Kidney epithelial cell (primary cell): ENCODE measurements at regions not wholly inside any gene's neighbourhood (a gene's known extent, or its start where the extent isn't known, plus 50 kb on each side); places are given as distances from the start of the nearest gene placed in this dataset.

Experiments used
- DNase-seq: peaks from one replicate; pipeline ENCODE4 v3.0.0-alpha.2; 2010; ENCODE audit warnings: low read depth
- H3K27me3 ChIP-seq: 2 replicates; pipeline ENCODE4 v1.6.0; 2011; ENCODE audit warnings: low read length; ENCODE audit not compliant: control insufficient read depth, insufficient read depth
- H3K36me3 ChIP-seq: 2 replicates; pipeline ENCODE4 v1.5.1; 2011; ENCODE audit warnings: low read length; ENCODE audit not compliant: control insufficient read depth, insufficient read depth
- H3K4me3 ChIP-seq: 2 replicates; pipeline ENCODE4 v1.5.1; 2011; ENCODE audit warnings: low read depth, mild to moderate bottlenecking, control low read depth, low read length
- TF ChIP-seq, protein P1 (sequence below): IDR thresholded peaks from 2 replicates; pipeline ENCODE4 v1.5.1; 2011; ENCODE audit warnings: mild to moderate bottlenecking, moderate library complexity, low read length, control low read depth, inconsistent platforms; ENCODE audit not compliant: insufficient read depth, poor library complexity, severe bottlenecking

DNA sequence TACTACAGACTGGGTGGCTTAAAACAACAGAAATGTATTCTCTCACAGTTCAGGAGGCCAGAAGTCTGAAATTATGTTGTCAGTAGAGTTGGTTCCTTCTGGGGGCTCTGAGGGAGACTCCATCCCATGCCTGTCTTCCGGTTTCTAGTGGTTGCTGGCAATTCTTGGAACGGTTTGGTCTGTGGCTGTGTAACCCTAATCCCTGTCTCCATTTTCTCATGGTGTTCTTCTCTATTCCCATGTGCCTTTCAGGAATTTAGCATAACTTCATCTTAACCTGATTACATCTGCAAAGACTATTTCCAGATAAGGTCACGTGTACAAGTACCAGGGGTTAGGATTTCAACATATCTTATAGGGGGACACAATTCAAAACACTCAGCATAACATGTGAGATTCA, 73.2 kb downstream of the FAM241B start:
- TF ChIP-seq, protein P1, sequence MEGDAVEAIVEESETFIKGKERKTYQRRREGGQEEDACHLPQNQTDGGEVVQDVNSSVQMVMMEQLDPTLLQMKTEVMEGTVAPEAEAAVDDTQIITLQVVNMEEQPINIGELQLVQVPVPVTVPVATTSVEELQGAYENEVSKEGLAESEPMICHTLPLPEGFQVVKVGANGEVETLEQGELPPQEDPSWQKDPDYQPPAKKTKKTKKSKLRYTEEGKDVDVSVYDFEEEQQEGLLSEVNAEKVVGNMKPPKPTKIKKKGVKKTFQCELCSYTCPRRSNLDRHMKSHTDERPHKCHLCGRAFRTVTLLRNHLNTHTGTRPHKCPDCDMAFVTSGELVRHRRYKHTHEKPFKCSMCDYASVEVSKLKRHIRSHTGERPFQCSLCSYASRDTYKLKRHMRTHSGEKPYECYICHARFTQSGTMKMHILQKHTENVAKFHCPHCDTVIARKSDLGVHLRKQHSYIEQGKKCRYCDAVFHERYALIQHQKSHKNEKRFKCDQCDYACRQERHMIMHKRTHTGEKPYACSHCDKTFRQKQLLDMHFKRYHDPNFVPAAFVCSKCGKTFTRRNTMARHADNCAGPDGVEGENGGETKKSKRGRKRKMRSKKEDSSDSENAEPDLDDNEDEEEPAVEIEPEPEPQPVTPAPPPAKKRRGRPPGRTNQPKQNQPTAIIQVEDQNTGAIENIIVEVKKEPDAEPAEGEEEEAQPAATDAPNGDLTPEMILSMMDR: no peak
- Histone ChIP-seq H3K27me3 (peaks cover 2% of the 10 kb centered on the region), H3K4me3 (no peak overlapping the region), H3K36me3 (no peaks in the 10 kb centered on the region)
- no peak for DNase-seq

DNA sequence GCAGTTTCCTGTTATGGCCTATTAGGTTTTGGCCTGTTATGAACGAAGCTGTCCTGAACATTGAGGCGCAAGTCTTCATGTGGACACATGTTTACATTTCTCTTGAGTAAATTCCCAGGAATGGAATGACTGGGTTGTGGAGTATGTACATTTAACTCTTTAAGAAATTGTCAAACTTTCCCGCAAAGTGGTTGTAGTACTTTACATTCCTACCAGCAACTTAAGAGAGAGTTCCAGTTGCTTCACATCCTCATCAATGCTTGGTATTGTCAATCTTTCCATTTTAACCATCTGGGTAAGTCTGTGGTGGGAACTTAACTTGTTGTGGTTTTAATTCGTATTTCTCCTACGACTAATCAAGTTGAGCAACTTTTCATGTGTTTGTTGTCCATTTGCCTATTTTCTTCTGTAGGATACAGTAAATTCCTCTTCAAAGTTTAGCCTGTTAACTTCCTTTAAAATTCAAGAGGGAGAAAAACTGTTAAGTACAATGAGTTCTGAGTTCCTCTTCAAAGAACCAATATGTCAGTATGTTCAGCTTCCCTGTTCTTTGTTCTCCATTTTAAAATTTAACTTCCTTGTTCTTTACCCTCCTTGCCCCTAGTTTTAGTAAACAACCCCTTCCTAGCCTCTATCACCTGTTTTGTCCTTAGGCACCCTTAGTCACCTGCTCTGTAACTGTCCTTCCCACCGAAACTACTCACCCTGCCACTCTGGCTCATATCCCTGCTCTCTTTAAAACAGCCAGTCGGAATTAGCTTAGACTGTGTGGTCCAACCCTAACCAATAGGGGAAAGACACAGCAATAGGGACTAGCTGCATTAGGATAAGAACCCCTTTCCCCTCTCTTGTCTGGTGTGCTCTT, 74.0 kb downstream of the FAM241B start:
- TF ChIP-seq, protein P1: no peak
- H3K4me3 ChIP-seq: no peak overlapping the region
- no peaks in the 10 kb centered on the region for H3K36me3 ChIP-seq
- H3K27me3 ChIP-seq: peaks cover 2% of the 10 kb centered on the region
- peak; percentile 41 for DNase-seq

DNA sequence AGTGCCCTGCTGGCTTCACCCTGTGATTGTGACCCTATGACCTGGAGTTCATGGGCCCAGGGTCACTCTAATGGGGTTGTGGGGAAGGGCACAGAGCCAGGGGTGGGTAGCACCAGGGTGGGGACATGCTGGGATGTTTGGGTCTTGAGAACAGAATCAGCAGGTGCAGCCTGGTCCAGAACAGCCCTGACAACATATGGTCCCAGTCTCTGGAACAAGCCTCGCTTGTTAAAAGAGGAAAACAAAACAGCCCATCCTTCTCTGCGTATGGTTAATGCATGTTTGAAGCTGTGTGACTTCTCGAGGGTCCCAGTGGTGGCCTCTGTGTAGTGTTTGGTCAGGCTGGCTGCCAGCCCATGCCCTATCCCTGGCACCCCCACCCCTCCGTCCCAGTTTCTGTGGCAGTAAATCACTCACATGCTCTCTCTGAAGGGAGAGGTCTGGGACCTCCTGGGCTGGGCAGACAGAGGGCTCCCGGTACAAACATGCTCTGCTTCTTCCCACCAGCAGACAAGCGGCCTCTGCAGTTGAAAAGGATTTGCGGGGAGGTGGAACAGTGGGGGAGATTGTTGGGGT, 79.4 kb downstream of the FAM241B start:
- no peak for DNase-seq
- Histone ChIP-seq H3K4me3 (no peak overlapping the region), H3K36me3 (no peaks in the 10 kb centered on the region), H3K27me3 (peaks cover 19% of the 10 kb centered on the region)
- TF ChIP-seq, protein P1: no peak

DNA sequence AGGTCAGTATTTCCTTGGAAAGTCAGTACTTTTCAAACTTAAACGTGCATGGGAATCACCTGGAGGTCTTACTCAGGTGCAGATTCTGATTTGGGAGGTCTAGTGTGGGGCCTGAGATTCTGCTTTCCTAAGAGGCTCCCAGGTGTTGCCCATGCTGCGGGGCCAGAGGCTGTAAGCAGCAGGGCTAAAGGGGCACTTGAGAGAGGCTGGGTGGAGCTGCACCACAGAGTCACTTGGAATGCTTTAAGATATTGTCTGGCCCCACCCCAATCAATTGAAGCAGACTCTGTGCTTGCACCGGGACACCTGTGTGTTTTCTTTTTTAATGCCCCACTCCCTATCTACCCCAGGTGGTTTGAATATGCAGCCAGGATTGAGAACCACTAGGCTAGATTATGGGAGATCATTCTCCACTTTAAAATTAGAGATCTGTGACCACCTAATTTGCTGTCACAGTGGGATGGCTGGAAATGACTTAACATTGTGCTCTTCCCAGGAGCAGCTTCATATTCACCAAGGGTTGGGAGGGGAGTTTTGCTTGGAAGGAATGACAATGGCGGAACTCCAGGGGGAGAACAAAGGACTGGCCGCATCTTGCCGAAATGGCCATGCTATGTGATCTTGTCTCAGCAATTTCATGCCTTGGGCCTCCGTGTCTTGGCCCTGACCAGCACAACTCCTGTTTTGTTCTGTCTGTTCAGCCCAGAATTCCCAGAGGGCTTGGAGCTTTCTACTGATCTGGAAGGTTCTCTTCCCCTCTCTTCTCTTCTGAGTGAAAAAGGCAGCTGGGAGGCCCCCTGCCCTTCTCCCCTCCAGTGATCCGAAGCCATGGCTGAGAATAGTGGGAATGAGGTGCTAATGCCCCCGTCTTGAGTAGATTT, 80.2 kb downstream of the FAM241B start:
- no peak for DNase-seq
- peaks cover 19% of the 10 kb centered on the region for H3K27me3 ChIP-seq
- TF ChIP-seq, protein P1: no peak
- H3K4me3 ChIP-seq: no peak overlapping the region
- no peaks in the 10 kb centered on the region for H3K36me3 ChIP-seq

DNA sequence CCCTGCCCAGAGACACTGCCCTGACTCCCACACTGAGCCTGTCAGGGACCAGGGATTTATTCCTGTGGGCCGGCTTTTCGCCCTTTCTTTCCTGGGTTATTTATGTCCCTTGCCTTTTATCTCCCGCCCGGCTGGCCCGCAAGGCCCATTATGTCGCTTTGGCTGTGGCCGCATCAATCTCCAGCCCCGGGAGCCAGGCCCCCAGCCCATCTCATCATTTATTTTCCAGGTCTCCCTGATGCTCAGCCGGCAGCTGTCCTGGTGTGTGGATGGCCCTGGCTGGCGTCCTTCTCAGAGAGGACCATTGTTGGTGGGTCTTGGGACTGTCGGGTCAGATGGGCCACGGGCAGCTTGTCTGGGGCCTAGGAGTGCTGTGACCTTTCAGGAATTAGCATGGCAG, 82.3 kb downstream of the FAM241B start:
- peaks cover 16% of the 10 kb centered on the region for H3K27me3 ChIP-seq
- no peak overlapping the region for H3K4me3 ChIP-seq
- no peak for DNase-seq
- TF ChIP-seq, protein P1: no peak
- no peaks in the 10 kb centered on the region for H3K36me3 ChIP-seq
